SH-SY5Y (cell line): ENCODE measurements at regions not wholly inside any gene's neighbourhood (a gene's known extent, or its start where the extent isn't known, plus 50 kb on each side); places are given as distances from the start of the nearest gene placed in this dataset.
A peak's percentile ranks its signal among the peaks of the same experiment; 100 is the strongest.

Experiments used
- GATA2 ChIP-seq: IDR thresholded peaks from 2 replicates; pipeline ENCODE4 v1.6.1; 2011; ENCODE audit warnings: mild to moderate bottlenecking, low read depth, low read length
- GATA3 ChIP-seq: IDR thresholded peaks from 2 replicates; pipeline ENCODE4 v1.6.1; 2011; ENCODE audit warnings: low read depth, mild to moderate bottlenecking, low read length, moderate library complexity

DNA sequence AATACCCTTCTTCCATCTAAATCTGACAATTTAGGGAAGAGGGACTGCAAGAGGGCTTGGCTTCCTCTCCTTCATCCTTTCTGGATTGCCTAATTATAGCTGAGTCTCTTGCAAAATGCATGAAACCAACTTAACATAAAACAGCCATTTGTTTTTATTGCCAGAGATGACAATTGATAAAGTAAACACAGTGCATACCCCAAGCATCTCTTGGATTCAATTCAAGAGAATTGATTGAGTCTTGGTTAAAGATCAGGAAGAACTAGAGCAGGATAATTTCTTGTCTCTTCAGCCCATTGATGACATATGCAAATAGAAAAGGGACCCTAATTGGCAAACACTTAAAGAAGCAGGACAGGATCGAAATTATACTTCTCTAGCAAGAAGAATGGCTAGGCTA is 617.1 kb upstream of the PTBP2 start:
- TF ChIP-seq GATA3 (peak; percentile 39; the same call in 1 of the 2 replicates), GATA2 (no peak)
